Endodermal cell (in vitro differentiated cells): ENCODE measurements at regions not wholly inside any gene's neighbourhood (a gene's known extent, or its start where the extent isn't known, plus 50 kb on each side); places are given as distances from the start of the nearest gene placed in this dataset.

Source experiments
- DNase-seq: peaks from one replicate; pipeline ENCODE4 v3.0.0-alpha.2; 2017
- H3K27ac ChIP-seq: 2 replicates; pipeline ENCODE4 v1.5.1; 2013; ENCODE audit warnings: mild to moderate bottlenecking, low read depth, low read length, moderate library complexity
- H3K27me3 ChIP-seq: 2 replicates; pipeline ENCODE4 v1.6.1; 2013; ENCODE audit warnings: mild to moderate bottlenecking, low read length, moderate library complexity; ENCODE audit not compliant: insufficient read depth, control insufficient read depth, poor library complexity, severe bottlenecking
- H3K36me3 ChIP-seq: 2 replicates; pipeline ENCODE4 v1.7.0; 2013; ENCODE audit warnings: mild to moderate bottlenecking, low read length, moderate library complexity; ENCODE audit not compliant: control insufficient read depth, insufficient read depth
- H3K4me1 ChIP-seq: one replicate; pipeline ENCODE4 v1.7.0; 2013; ENCODE audit warnings: low read length; ENCODE audit not compliant: control insufficient read depth, insufficient read depth
- H3K4me3 ChIP-seq: 2 replicates; pipeline ENCODE4 v1.5.1; 2013; ENCODE audit warnings: mild to moderate bottlenecking, low read length, moderate library complexity
- H3K9ac ChIP-seq: 2 replicates; pipeline ENCODE4 v1.6.1; 2013; ENCODE audit warnings: mild to moderate bottlenecking, low read length, moderate library complexity; ENCODE audit not compliant: poor library complexity, severe bottlenecking; ENCODE audit errors: extremely low read depth
- H3K9me3 ChIP-seq: 2 replicates; pipeline ENCODE4 v1.6.1; 2013; ENCODE audit warnings: mild to moderate bottlenecking, low read length, moderate library complexity; ENCODE audit not compliant: control insufficient read depth
- H3K27ac Mint-ChIP-seq: 2 replicates; pipeline ENCODE4 v1.8.0; 2020; ENCODE audit warnings: mixed read lengths
- H3K27me3 Mint-ChIP-seq: 2 replicates; pipeline ENCODE4 v1.8.0; 2021; ENCODE audit warnings: mild to moderate bottlenecking, mixed read lengths; ENCODE audit not compliant: insufficient read depth
- H3K36me3 Mint-ChIP-seq: 2 replicates; pipeline ENCODE4 v1.8.0; 2020; ENCODE audit warnings: low read depth, mixed read lengths
- H3K4me1 Mint-ChIP-seq: 2 replicates; pipeline ENCODE4 v1.8.0; 2020; ENCODE audit warnings: mixed read lengths
- H3K4me3 Mint-ChIP-seq: 2 replicates; pipeline ENCODE4 v1.8.0; 2020; ENCODE audit warnings: mild to moderate bottlenecking, moderate library complexity, mixed read lengths
- H3K9me3 Mint-ChIP-seq: 2 replicates; pipeline ENCODE4 v1.8.0; 2020; ENCODE audit warnings: mild to moderate bottlenecking, mixed read lengths
- WGBS, 2 experiments: methylation state at CpG; one replicate each; pipeline versions ENCODE4 v1.1.5 to v1.1.7; 2013; ENCODE audit warnings: missing lambda C conversion rate in 2 of 2, mixed read lengths in 1 of 2; ENCODE audit not compliant: insufficient coverage in 1 of 2, insufficient read length in 1 of 2; 5-methylcytosine and 5-hydroxymethylcytosine counted together
- TF ChIP-seq, protein P1 (sequence below): fragments of 200-600 bp; sonication (generic); conservative IDR thresholded peaks from 2 replicates; pipeline ENCODE4 v1.5.0; 2021; ENCODE audit warnings: antibody characterized with exemption, mild to moderate bottlenecking

DNA sequence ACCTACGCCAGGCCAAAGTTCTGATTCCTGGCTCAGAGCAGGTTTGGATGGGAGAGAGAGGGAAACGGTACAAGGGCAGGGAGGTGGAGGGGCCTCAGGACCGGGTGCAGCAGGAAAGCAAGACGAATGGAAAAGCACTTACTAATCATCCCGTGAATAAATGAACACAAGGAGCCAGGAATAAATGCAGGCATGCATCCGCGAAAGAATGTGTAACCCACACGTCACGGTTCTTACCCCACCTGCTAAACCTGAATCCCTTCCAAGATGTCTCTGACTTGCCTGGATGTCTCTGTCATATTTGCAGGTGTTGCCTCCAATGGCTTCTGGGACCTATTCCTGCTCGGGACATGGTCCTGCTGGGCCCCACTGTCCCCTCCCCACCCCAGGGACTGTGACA lies 335.2 kb upstream of the RNF32 start:
- Histone ChIP-seq H3K27ac (no peak overlapping the region), H3K4me1 (no peaks in the 10 kb centered on the region), H3K27me3 (no peaks in the 10 kb centered on the region), H3K4me3 (no peak overlapping the region), H3K9ac (no peak overlapping the region), H3K9me3 (no peaks in the 10 kb centered on the region), H3K36me3 (no peaks in the 10 kb centered on the region)
- Mint-ChIP-seq H3K9me3 (peaks cover 4% of the 10 kb centered on the region), H3K4me1 (no peaks in the 10 kb centered on the region), H3K4me3 (no peak overlapping the region), H3K27ac (no peak overlapping the region), H3K27me3 (no peaks in the 10 kb centered on the region), H3K36me3 (no peaks in the 10 kb centered on the region)
- DNase-seq, result no peak
- TF ChIP-seq, protein P1, sequence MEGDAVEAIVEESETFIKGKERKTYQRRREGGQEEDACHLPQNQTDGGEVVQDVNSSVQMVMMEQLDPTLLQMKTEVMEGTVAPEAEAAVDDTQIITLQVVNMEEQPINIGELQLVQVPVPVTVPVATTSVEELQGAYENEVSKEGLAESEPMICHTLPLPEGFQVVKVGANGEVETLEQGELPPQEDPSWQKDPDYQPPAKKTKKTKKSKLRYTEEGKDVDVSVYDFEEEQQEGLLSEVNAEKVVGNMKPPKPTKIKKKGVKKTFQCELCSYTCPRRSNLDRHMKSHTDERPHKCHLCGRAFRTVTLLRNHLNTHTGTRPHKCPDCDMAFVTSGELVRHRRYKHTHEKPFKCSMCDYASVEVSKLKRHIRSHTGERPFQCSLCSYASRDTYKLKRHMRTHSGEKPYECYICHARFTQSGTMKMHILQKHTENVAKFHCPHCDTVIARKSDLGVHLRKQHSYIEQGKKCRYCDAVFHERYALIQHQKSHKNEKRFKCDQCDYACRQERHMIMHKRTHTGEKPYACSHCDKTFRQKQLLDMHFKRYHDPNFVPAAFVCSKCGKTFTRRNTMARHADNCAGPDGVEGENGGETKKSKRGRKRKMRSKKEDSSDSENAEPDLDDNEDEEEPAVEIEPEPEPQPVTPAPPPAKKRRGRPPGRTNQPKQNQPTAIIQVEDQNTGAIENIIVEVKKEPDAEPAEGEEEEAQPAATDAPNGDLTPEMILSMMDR, result no peak
- 90 to 97% methylated on average over 6 to 10 of the region's 10 CpGs for WGBS, 2 experiments

- H3K9ac ChIP-seq, result no peak overlapping the region
- H3K9me3 ChIP-seq, result peaks cover 17% of the 10 kb centered on the region
- H3K27me3 ChIP-seq, result no peaks in the 10 kb centered on the region
- Mint-ChIP-seq H3K36me3 (no peaks in the 10 kb centered on the region), H3K27me3 (no peaks in the 10 kb centered on the region), H3K27ac (no peak overlapping the region), H3K4me3 (no peak overlapping the region), H3K9me3 (peaks cover 19% of the 10 kb centered on the region), H3K4me1 (no peaks in the 10 kb centered on the region)
- H3K4me1 ChIP-seq, result no peaks in the 10 kb centered on the region
- WGBS, 2 experiments, result 88% methylated on average over 1 of the region's 2 CpGs; no CpG with 5 or more reads in 1 of the 2 experiments
- H3K4me3 ChIP-seq, result no peak overlapping the region
- no peaks in the 10 kb centered on the region for H3K36me3 ChIP-seq
- TF ChIP-seq, protein P1, result no peak
- no peak for DNase-seq
- H3K27ac ChIP-seq, result no peak overlapping the region
Measured at GRCh38 chr7:156282816-156283215, 357.8 kb upstream of the RNF32 start.

DNA sequence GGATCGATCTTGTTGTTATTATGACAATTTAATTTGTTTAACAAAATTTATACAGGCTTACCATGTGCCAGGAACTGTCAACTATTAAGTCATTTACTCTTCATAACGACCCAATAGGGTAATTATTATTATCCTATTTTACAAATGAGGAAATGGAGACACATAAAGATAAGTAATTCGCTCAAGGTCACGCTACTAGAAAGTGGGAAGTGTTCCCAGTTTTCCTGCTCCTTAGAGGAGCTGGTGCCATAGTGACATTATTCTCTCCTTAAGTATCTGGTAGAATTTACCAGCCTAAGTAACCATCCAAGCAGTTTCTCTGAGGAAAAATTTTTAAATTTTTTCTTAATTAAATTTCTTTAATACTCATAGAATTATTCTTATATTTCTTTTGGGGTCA lies 360.9 kb upstream of the RNF32 start:
- Mint-ChIP-seq H3K27me3 (no peaks in the 10 kb centered on the region), H3K4me1 (no peaks in the 10 kb centered on the region), H3K4me3 (no peak overlapping the region), H3K9me3 (peaks cover 17% of the 10 kb centered on the region), H3K27ac (no peak overlapping the region), H3K36me3 (no peaks in the 10 kb centered on the region)
- WGBS, 2 experiments, result 75 to 86% methylated on average over 2 to 3 of the region's 4 CpGs
- Histone ChIP-seq H3K4me3 (no peak overlapping the region), H3K9me3 (peaks cover 17% of the 10 kb centered on the region), H3K36me3 (no peaks in the 10 kb centered on the region), H3K27me3 (no peaks in the 10 kb centered on the region), H3K9ac (no peak overlapping the region), H3K27ac (no peak overlapping the region), H3K4me1 (no peaks in the 10 kb centered on the region)
- DNase-seq, result no peak
- TF ChIP-seq, protein P1, result no peak
